Activated T-cell treated with anti-CD3 and anti-CD28 coated beads for 48 hours (primary cell): ENCODE measurements at regions not wholly inside any gene's neighbourhood (a gene's known extent, or its start where the extent isn't known, plus 50 kb on each side); places are given as distances from the start of the nearest gene placed in this dataset.
"Not testable (repeated sequence)": the region's sequence is repeated elsewhere in the genome, so short reads cannot be mapped to it uniquely, and the experiment has no call there.

Source experiments
- DNase-seq: peaks from one replicate; pipeline ENCODE4 v3.0.0-alpha.2; 2020; ENCODE audit warnings: low read depth

DNA sequence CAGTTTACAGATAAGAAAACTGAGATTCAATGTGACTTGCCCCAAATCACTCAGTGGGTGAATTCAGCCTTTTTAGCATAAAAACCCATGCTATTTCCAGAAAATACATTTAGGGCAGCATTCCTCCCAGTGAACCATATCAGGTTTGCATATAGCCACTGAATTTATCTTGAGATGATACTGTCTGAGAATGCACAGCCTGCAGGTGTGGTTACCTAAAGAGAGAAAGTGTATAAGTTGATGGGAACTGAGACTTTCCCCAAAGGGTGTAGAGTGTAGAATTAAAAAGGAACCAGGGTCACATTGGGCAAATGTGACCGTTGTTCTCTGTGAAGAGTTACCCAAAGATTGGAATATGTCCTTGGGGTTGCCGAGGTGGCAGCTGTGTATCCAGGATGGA, 100.0 kb upstream of the PIK3R1 start:
- DNase-seq, result no peak

DNA sequence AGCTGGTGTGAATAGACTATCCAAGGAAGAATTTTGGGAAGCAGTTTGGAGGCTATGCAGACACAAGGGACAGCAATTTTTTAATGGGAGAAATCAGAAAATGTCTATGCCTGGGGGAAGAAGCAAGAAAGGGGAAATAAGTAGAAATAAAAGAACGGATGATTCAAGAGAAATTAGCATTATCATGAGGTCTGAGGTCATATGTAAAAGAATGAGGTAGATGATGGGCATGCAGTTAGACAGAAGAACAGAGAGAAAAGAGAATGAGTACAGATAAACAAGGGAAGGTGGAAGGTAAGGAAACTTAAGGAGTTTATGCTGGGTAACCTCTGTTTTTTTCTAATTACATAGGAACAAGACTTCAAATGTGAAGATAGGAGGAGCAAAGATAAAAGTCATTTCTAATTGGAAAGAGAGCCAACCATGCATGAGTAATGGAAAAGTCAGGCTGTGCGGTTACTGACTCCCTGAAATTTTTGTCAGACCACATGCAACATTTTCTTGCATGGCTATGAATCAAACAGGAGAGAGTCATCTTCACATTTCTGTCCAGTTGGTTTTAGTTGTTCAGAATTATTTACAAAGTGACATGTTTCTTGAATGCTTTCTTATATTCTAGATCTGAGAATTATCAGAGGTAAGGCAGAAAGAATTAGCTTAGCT, 101.0 kb upstream of the PIK3R1 start:
- DNase-seq, result no peak

DNA sequence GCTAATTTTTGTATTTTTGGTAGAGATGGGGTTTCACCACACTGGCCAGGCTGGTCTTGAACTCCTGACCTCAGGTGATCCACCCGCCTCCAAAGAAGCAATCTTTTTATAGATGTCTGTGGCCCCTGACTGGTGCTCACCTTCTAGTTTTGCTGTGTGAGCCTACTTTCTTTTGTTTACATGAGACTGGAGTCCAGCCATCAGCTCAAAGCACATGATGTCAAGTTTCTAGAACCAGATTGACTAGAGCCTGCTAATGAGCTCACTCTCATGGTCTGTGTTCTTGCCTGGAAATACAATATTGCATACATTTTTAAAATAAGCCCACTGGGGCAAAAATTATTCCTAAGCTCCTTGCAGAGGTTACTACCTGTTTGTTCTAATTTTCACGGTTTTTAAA, 102.9 kb upstream of the PIK3R1 start:
- DNase-seq, result no peak

DNA sequence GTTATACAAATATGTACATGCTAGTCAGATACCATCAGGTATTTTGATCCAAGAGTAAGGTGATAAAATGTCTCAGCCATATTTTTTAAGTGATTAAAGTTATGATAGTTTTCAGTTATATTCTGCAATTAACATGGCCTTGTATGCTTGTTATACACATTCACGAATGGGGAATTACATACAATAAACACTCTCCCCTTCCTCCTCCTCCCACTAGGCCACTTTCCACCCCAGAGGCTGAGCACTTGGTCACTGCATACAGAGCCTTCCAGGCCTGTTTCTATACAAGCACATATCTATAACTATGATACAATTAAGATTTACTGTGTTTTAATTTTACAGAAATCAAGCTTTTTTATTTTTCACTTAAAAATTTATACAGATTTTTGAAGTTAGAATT, 104.7 kb upstream of the PIK3R1 start:
- no peak for DNase-seq

DNA sequence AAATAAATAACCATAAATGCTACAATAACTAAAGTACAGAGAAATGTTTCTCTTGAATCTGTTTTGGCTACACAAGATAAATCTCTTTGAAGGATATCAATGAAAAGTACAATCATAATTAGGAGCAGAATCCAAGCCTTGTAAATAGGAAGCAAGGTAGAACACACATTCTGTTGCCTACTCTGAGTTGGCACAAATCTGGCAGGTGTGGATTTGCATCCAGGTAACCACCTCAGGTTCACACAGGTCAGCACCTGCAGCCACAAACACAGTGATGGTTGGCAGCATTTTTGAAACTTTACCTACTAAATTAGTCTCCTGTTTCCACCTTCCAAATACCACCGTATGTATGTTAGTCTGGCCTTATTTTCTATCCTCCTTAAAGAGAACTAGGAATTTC, 105.3 kb upstream of the PIK3R1 start:
- DNase-seq, result no peak

DNA sequence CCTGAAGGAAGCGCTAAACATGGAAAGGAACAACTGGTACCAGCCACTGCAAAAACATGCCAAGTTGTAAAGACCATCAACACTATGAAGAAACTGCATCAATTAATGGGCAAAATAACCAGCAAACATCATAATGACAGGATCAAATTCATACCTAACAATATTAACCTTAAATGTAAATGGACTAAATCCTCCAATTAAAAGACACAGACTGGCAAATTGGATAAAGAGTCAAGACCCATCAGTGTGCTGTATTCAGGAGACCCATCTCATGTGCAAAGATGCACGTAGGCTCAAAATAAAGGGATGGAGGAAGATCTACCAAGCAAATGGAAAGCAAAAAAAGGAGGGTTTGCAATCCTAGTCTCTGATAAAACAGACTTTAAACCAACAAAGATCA, 111.3 kb upstream of the PIK3R1 start:
- not testable (repeated sequence) for DNase-seq

DNA sequence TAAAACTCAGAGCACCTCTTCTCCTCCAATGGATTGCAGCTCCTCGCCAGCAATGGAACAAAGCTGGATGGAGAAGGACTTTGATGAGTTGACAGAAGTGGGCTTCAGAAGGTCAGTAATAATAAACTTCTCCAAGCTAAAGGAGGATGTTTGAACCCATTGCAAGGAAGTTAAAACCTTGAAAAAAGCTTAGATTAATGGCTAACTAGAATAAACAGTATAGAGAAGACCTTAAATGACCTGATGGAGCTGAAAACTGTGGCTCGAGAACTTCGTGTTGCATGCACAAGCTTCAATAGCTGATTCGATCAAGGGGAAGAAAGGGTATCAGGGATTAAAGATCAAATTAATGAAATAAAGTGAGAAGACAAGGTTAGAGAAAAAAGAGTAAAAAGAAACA, 112.3 kb upstream of the PIK3R1 start:
- not testable (repeated sequence) for DNase-seq

DNA sequence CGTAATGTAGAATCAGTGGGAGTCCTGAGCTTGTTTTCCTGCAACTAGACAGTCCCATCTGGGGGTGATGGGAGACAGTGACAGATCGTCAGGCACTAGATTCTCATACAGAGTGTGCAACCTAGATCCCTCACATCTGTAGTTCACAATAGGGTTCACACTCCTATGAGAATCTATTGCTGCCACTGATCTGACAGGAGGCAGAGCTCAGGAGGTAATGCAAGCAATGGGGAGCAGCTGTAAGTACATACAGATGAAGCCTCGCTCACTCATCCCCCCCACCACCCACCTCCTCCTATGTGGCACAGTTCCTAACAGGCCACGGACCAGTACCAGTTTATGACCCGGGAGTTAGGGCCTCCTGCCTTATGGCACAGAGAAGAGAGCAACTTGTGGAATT, 116.2 kb upstream of the PIK3R1 start:
- no peak for DNase-seq

DNA sequence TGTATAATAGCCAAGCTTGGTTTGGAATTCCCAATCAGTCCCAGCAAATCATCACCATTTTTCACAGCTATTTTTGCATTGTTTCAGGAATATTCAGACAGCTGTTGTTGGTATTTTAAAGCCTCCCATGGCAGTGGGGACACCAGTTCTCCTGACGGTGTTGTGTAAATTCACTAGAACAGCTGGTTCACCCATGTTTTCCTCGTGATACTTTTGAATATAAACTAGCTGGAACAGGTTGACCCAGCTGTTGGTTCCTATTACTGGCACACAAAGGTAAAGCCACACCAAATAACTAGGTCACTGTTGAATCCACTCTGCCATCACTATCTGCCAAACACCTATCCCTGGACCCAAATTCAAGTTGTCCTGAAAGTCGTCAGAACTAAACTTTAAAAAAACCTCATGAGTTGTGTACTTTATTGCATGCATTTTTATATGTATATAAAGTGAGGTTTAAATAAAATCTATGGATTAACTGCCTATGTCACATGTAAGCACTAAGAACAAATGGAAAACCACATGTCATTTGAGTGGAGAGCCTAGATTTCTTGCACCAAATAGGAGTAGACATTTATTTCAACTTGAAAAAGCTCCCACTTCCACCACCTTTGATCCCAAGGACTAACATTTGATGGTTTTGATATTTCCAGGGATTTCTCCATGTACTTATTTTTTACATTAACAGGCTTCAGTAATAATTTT, 121.9 kb upstream of the PIK3R1 start:
- no peak for DNase-seq

DNA sequence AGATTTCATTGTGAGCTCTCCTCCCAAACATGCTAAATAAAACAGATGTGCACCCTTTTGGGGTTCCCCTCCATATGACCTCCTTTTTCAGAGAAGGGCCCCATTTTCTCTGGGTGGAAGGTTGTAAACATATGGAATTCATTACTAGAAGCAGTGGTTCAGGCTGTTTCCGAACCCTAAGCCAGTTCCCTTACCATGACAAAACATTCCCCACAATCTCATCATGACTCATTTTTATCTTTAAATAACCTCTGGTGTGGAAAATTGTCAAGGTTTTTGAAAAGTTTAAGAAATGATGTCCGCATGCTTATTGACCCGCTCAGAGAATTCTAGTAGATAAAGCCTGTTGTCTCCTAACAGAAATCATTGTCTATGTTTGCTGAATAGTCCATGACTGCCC, 127.3 kb upstream of the PIK3R1 start:
- no peak for DNase-seq

DNA sequence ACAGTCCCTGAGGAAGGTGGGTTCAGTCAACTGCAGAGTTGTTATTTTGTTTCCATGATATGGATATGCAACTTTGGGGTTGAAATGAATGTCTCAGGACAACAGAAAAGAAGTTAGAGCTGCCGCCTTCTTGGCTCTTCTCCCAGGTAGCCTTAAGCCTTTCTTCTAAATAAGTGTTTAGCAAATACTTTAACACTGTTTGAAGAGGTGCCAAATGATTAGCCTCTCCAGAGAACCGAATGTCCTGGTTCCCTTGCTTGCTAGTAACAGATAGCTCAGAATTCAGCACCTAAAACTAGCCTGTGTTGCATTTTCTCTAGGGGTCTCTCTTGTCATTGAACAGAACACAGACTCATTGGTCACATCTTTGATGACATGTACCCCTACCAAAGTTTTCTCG, 127.7 kb upstream of the PIK3R1 start:
- DNase-seq, result no peak

DNA sequence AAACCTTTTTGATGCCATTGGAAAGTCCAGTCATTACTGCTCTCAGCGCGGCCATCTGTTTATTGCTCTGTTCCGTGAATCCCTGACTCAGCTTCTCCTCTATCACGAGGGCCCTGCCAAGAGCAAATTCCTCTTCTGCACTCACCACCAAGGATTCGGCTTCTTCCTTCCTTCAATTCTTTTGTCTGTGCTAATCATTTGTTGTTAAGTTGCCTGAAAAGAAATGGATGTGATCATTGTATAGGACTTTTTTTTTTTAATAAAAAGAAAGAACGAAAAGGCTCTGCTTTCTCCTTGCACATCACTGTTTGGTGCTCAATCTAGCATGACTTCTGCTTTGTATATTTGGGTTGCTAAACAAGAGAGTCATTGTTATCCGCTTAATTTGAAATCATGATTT, 128.7 kb upstream of the PIK3R1 start:
- DNase-seq, result no peak

DNA sequence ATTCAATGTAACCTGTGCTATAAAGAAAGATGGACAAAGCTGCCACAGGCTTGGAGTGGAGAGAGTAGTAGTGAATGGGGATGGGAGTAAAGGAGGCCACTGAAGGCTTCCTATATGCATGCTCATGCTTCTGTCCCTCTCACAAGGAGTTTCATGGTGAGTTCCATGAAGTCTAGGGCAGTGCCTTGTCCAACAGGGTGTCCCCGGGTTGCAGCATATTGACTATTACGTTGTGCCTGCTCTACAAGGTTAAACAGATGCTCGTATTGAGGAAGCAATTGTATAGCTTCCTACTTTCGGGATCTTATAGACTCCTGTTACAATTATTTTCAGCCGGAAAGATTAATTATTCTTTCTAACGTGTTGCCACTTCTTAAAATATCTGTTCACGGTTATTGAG, 129.1 kb upstream of the PIK3R1 start:
- DNase-seq, result no peak

DNA sequence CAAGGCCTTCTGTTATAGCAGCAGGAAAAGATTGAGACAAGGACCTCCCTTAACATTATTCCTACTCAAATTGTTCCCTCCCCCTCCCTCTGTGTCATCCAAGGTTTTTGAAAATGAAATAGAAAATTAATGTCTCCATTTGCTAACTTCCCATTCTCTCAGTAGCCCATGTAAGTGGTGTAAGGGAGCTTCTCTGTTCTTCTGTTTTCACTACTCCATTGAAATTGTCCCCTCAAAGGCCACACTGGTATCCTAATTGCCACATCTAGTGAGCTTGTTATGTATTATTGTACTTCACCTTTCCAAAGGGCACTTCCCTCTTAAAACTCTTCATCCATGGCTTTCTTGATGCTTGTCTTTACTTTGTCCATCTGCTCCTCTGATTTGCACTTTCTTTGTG, 131.2 kb upstream of the PIK3R1 start:
- DNase-seq, result no peak

DNA sequence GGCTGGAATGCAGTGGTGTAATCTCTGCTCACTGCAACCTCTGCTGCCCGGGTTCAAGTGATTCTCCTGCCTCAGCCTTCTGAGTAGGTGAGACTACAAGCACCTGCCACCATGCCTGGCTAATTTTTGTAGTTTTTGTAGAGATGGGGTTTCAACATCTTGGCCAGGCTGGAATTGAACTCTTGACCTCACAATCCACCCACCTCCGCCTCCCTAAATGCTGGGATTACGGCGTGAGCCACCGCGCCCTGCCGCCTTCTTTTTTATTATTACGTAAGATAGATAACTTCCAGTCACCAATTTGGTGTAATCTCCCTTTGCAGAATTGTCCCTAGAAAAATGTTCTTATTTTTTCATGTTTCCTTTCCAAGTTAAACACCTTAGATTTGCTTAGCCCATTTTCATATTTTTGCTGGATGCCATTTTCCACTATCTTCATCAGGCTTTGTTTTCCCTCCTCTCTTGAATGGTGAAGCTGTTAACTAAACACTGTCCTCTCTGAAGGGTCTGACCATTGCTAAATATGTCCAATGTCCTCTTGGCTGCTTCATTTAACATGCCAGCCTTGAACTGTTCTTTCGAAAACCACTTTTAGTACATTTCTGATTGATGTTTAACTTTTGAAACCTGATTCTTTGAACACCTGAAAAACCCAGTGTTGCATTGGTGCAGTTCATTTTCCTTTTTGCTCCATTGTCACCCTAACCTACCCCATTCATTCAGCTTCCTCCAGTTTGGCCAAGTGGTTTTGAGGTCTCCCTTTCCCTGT, 135.1 kb upstream of the PIK3R1 start:
- DNase-seq, result no peak

DNA sequence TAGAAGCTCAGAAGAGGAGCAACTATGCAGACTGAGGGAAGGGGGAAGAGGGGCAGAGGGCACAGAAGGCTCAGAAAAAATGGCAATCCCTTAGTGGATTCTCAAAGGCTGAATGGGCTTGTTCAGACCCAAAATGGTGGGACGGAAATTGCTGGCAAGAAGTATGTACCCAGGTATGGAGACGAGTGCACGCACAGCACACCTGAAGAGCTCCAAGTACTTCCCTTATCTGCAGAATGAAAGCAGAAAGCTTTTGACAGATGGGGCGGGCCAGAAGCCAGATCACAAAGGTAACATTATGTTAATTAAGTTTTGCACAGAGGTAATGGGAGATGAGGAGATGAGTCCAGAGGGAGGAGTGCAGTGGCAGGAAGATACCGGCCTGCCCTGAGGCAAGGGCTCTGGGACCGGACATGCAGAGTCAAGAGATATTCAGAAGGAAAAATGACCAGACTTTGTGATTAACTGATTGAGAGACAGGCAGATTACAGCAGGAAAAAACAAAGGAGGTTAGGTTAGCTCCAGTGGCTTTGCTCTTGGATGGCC, 138.1 kb upstream of the PIK3R1 start:
- DNase-seq, result no peak

DNA sequence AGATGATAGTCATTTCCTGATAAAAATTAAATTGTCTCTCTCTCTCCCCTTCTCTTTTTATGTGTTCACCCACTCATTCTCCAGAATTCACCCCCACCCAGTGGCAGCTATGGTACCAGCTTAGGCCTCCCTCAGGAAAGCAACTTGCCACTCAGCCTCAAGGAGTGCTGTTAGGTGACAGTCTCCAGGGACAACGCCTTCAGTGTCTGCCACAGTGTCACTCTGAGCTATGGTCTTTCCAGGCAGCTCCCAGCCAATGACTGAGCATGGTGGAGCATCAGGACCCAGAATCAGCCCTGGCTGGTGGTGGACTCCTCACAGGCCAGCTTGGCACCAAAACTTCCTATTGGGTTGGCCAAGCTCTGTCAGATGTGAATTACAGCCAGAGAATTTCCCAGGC, 140.9 kb upstream of the PIK3R1 start:
- DNase-seq, result no peak

DNA sequence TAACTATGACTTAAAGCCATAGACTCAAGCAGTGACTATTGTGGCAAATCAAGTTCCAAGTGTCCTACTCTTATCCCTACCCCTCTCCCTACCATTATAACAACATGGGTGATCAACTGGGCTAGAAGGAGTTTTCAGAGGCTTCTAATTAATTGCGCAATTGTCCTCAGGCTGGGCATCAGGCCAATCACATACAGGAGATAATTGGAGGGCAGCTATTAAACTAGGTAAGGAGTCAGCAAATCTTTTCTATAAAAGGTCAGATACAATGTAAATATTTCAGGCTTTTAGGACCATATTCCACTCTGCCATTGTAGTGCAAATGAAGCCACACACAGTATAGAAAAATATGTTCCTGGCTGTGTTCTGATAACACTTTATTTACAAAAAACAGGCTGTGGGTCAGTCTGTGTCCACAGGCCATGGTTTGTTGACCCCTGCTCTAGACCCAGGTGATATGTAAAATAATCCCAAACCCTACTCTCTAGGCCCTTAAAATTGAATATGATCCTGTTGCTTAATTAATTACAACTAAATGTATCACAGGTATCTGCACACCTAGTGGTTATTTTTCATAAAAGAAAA, 141.4 kb upstream of the PIK3R1 start:
- DNase-seq, result no peak

DNA sequence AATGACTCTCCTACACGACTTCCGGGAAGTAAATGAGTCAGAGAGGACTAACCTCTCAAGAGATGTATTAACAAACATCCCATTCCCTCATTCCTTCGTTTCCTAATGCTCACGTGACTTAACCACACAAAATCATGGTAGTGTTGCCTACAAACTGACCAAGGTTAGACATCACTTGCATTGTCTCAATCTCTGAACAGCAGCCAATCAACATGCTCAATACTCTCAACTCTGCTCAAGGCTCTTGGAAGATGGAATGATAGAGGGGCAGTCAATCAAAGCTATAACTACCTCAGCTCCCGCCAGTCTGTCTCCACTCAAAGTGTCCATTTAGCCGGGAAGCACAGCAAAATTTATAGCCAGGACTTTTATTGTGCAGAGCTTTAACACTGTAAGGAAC, 143.8 kb upstream of the PIK3R1 start:
- no peak for DNase-seq

DNA sequence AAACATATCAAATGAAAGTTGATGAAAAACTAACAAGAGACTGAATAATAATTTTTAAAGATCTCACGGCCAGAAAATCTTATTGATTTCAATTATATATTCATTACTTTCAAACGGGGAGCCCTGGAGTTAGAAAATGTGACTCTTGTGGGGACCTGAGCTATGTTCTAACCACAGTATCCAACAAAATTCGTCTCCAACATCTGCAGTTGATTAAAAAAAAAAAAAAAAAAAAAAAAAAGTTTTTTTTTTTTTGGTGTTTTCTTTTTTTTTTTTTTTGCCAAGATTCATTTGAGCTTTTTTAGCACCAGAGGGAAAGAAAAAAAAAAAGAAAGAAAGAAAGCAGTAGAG, 144.3 kb upstream of the PIK3R1 start:
- no peak for DNase-seq

DNA sequence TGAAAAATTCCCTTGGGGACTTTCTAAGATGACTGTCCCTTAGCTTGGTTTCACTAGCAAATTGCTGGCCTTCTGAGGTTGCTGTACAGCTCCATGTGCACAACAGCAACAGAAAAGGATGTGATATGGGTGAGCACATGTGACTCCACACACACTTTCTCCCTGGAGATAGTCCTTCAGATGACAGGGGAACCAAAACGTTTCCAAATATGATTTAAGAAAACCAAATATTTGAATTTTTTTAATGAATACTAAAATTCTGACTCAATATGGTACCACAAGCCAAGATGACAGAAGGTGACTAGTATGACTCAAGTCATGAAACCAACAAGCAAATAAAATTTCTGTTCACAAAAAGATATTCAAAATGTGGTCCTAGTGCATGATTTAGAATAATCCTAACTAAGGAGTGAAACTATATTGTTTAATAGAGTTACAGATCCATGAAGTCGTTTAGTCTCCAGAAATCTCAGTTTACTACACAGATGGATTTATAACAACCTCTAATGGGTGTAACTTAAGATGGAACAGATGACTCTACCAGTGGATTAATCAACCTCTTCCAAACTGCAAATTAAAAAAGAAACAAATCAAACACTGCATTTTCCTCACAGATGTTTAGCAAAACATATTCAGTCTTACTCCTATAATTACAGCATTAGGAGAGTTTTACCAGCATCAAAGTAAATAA, 144.8 kb upstream of the PIK3R1 start:
- no peak for DNase-seq

DNA sequence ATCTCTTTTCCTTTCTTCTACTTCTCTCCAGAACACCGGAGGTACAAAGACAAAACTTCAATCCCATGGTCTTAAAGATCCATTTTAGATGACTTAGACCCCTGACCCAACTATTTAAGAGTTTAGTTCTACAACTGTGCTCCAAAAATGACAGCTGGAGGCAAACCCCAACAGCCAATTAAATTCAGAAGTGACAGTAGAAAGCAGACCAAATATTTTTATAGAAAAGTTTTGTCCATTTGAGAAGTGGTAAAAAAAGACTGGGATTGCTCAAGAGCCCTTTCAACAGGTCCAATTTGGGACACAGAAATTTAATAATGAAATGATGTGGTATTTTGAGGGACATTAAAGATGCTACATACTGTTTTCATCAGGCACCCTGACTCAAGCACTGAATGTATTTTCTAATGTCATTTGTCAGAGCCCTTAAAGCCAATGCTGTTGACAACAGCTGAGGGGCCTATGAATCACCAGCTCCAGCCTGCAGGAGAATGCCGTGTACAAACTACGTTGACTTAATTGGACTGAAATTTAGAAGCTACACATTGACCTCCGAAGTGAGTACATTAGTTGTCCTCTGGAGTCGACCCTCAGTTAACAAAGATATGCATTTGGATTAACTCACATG, 147.5 kb upstream of the PIK3R1 start:
- DNase-seq, result no peak
